Activated CD8-positive, alpha-beta T cell treated with anti-CD3 and anti-CD28 coated beads, Interleukin-2, amount 10 ng/mL, durations not matched to agents 7 days and 5 days (primary cell): ENCODE measurements at regions not wholly inside any gene's neighbourhood (a gene's known extent, or its start where the extent isn't known, plus 50 kb on each side); places are given as distances from the start of the nearest gene placed in this dataset.
"Not testable (repeated sequence)": the region's sequence is repeated elsewhere in the genome, so short reads cannot be mapped to it uniquely, and the experiment has no call there.

Source experiments
- ATAC-seq: fragments of 150-1000 bp; cut with Tn5 transposase; one replicate; pipeline ENCODE4 v1.10.0; 2021; ENCODE audit warnings: moderate library complexity
- CTCF ChIA-PET: fragments of 350-600 bp; sonication (Branson Sonifier 250); formaldehyde crosslinking; loops from one replicate; lab custom pipeline; 2021; ENCODE audit warnings: antibody characterized with exemption; lab: Charles Lee
- POLR2A ChIA-PET: fragments of 350-600 bp; sonication (Branson Sonifier 250); formaldehyde crosslinking; loops from one replicate; lab custom pipeline; 2021; ENCODE audit warnings: antibody characterized with exemption; lab: Charles Lee
- DNase-seq: peaks from one replicate; pipeline ENCODE4 v3.0.0-alpha.2; 2020
- H3K27ac Mint-ChIP-seq: one replicate; pipeline ENCODE4 v1.8.0; 2021; ENCODE audit warnings: mild to moderate bottlenecking, mixed read lengths
- H3K27me3 Mint-ChIP-seq: one replicate; pipeline ENCODE4 v1.8.0; 2021; ENCODE audit warnings: low read depth, mixed read lengths
- H3K36me3 Mint-ChIP-seq: one replicate; pipeline ENCODE4 v1.8.0; 2021; ENCODE audit warnings: low read depth, mixed read lengths
- H3K4me1 Mint-ChIP-seq: one replicate; pipeline ENCODE4 v1.8.0; 2021; ENCODE audit warnings: low read depth, mixed read lengths
- H3K4me3 Mint-ChIP-seq: one replicate; pipeline ENCODE4 v1.8.0; 2021; ENCODE audit warnings: mild to moderate bottlenecking, mixed read lengths
- H3K9me3 Mint-ChIP-seq: one replicate; pipeline ENCODE4 v1.8.0; 2022; ENCODE audit warnings: mixed read lengths; ENCODE audit not compliant: insufficient read depth

- DNase-seq (no peak), ATAC-seq (no peak)
- no peak overlapping the region for H3K4me3 Mint-ChIP-seq
- ChIA-PET CTCF (no interaction called here), POLR2A (no interaction called here)
- no peaks in the 10 kb centered on the region for H3K36me3 Mint-ChIP-seq
- H3K27ac Mint-ChIP-seq, result no peak overlapping the region
- H3K9me3 Mint-ChIP-seq, result no peaks in the 10 kb centered on the region
- H3K27me3 Mint-ChIP-seq, result no peaks in the 10 kb centered on the region
- no peaks in the 10 kb centered on the region for H3K4me1 Mint-ChIP-seq
These were observed 235.0 kb downstream of the SHOX2 start for GRCh38 chr3:157871248-157871647.

GRCh38 chr3:157868946-157869345 lies 237.3 kb downstream of the SHOX2 start:
- POLR2A ChIA-PET, result no interaction called here
- ATAC-seq, result no peak
- no peaks in the 10 kb centered on the region for H3K27me3 Mint-ChIP-seq
- no peak overlapping the region for H3K27ac Mint-ChIP-seq
- H3K4me3 Mint-ChIP-seq, result no peak overlapping the region
- H3K9me3 Mint-ChIP-seq, result no peaks in the 10 kb centered on the region
- CTCF ChIA-PET, result no interaction called here
- no peak for DNase-seq
- no peaks in the 10 kb centered on the region for H3K4me1 Mint-ChIP-seq
- no peaks in the 10 kb centered on the region for H3K36me3 Mint-ChIP-seq

GRCh38 chr3:157868196-157868595 lies 238.0 kb downstream of the SHOX2 start:
- H3K4me1 Mint-ChIP-seq, result no peaks in the 10 kb centered on the region
- ChIA-PET POLR2A (no interaction called here), CTCF (interaction anchor here (1.4 kb wide), 1 partner anchor 445 kb away, joined by 4 read pairs; no protein-coding TSS in a partner anchor)

GRCh38 chr3:157865352-157866000 lies 240.7 kb downstream of the SHOX2 start:
- Mint-ChIP-seq H3K4me3 (no peak overlapping the region), H3K36me3 (no peaks in the 10 kb centered on the region), H3K27me3 (no peaks in the 10 kb centered on the region), H3K4me1 (no peaks in the 10 kb centered on the region), H3K9me3 (no peaks in the 10 kb centered on the region), H3K27ac (no peak overlapping the region)
- peak; percentile 69 for ATAC-seq
- CTCF ChIA-PET, result interaction anchor here (0.8 to 2.6 kb wide), 5 partner anchors 12 to 568 kb away, joined by 3 to 17 read pairs (median 3); no protein-coding TSS in a partner anchor
- peak; percentile 50 for DNase-seq
- POLR2A ChIA-PET, result no interaction called here

More at GRCh38 chr3:157868196-157868595, 238.0 kb downstream of the SHOX2 start:
- H3K27me3 Mint-ChIP-seq, result no peaks in the 10 kb centered on the region
- no peaks in the 10 kb centered on the region for H3K9me3 Mint-ChIP-seq
- no peak overlapping the region for H3K27ac Mint-ChIP-seq
- H3K36me3 Mint-ChIP-seq, result no peaks in the 10 kb centered on the region
- H3K4me3 Mint-ChIP-seq, result no peak overlapping the region
- DNase-seq, result no peak
- no peak for ATAC-seq

GRCh38 chr3:157861076-157861765 lies 245.0 kb downstream of the SHOX2 start:
- Mint-ChIP-seq H3K4me1 (no peaks in the 10 kb centered on the region), H3K27me3 (no peaks in the 10 kb centered on the region), H3K27ac (no peak overlapping the region), H3K9me3 (no peaks in the 10 kb centered on the region), H3K4me3 (no peak overlapping the region), H3K36me3 (no peaks in the 10 kb centered on the region)
- CTCF ChIA-PET, result no interaction called here
- no peak for DNase-seq
- no peak for ATAC-seq
- POLR2A ChIA-PET, result no interaction called here

- ChIA-PET CTCF (no interaction called here), POLR2A (no interaction called here)
- Mint-ChIP-seq H3K36me3 (no peaks in the 10 kb centered on the region), H3K9me3 (no peaks in the 10 kb centered on the region), H3K27ac (no peak overlapping the region), H3K27me3 (no peaks in the 10 kb centered on the region), H3K4me1 (no peaks in the 10 kb centered on the region), H3K4me3 (no peak overlapping the region)
- DNase-seq, result no peak
- no peak for ATAC-seq
These were observed 246.7 kb downstream of the SHOX2 start for GRCh38 chr3:157859541-157859940.

- H3K36me3 Mint-ChIP-seq, result no peaks in the 10 kb centered on the region
- no peaks in the 10 kb centered on the region for H3K9me3 Mint-ChIP-seq
- H3K27ac Mint-ChIP-seq, result no peak overlapping the region
- H3K4me3 Mint-ChIP-seq, result no peak overlapping the region
- ChIA-PET POLR2A (no interaction called here), CTCF (no interaction called here)
- ATAC-seq, result no peak
- H3K27me3 Mint-ChIP-seq, result no peaks in the 10 kb centered on the region
- no peaks in the 10 kb centered on the region for H3K4me1 Mint-ChIP-seq
- no peak for DNase-seq
These were observed 247.4 kb downstream of the SHOX2 start for GRCh38 chr3:157858821-157859220.

GRCh38 chr3:157857440-157857839 lies 248.8 kb downstream of the SHOX2 start:
- ATAC-seq (no peak), DNase-seq (no peak)
- Mint-ChIP-seq H3K4me3 (no peak overlapping the region), H3K36me3 (no peaks in the 10 kb centered on the region), H3K27me3 (no peaks in the 10 kb centered on the region), H3K27ac (no peak overlapping the region), H3K4me1 (no peaks in the 10 kb centered on the region), H3K9me3 (no peaks in the 10 kb centered on the region)
- POLR2A ChIA-PET, result no interaction called here
- CTCF ChIA-PET, result no interaction called here

- no peak overlapping the region for H3K27ac Mint-ChIP-seq
- H3K36me3 Mint-ChIP-seq, result no peaks in the 10 kb centered on the region
- H3K4me1 Mint-ChIP-seq, result no peaks in the 10 kb centered on the region
- ATAC-seq (no peak), DNase-seq (no peak)
- H3K4me3 Mint-ChIP-seq, result no peak overlapping the region
- POLR2A ChIA-PET, result no interaction called here
- no peaks in the 10 kb centered on the region for H3K9me3 Mint-ChIP-seq
- CTCF ChIA-PET, result interaction anchor here (1.0 kb wide), 1 partner anchor 8 kb away, joined by 4 read pairs; no protein-coding TSS in a partner anchor
- no peaks in the 10 kb centered on the region for H3K27me3 Mint-ChIP-seq
These were observed 249.9 kb downstream of the SHOX2 start for GRCh38 chr3:157856078-157856939.

- ATAC-seq, DNase-seq, H3K4me3 Mint-ChIP-seq, H3K27ac Mint-ChIP-seq, H3K4me1 Mint-ChIP-seq, POLR2A ChIA-PET, CTCF ChIA-PET, H3K27me3 Mint-ChIP-seq, H3K9me3 Mint-ChIP-seq, H3K36me3 Mint-ChIP-seq: not testable (repeated sequence)
These were observed 260.4 kb downstream of the SHOX2 start for GRCh38 chr3:157845839-157846238.

- DNase-seq, result no peak
- POLR2A ChIA-PET, result no interaction called here
- no peaks in the 10 kb centered on the region for H3K36me3 Mint-ChIP-seq
- no peaks in the 10 kb centered on the region for H3K4me1 Mint-ChIP-seq
- H3K27ac Mint-ChIP-seq, result no peak overlapping the region
- CTCF ChIA-PET, result no interaction called here
- no peak overlapping the region for H3K4me3 Mint-ChIP-seq
- H3K27me3 Mint-ChIP-seq, result no peaks in the 10 kb centered on the region
- H3K9me3 Mint-ChIP-seq, result no peaks in the 10 kb centered on the region
- ATAC-seq, result no peak
These were observed 261.2 kb downstream of the SHOX2 start for GRCh38 chr3:157844800-157845565.
